A673 (cell line): ENCODE measurements at regions not wholly inside any gene's neighbourhood (a gene's known extent, or its start where the extent isn't known, plus 50 kb on each side); places are given as distances from the start of the nearest gene placed in this dataset.

Source experiments
- BruUV-seq: library from RNA; stranded (reverse); fragments of 400-500 nt; replicated peaks from 2 replicates; lab custom pipeline; 2021; lab: Mats Ljungman, UMichigan
- CTCF ChIA-PET: fragments of 300-600 bp; sonication (Branson Sonifier 250); formaldehyde crosslinking; loops from one replicate; lab custom pipeline; 2022; ENCODE audit warnings: antibody characterized with exemption; lab: Charles Lee
- POLR2A ChIA-PET: fragments of 300-600 bp; sonication (Branson Sonifier 250); formaldehyde crosslinking; loops from one replicate; lab custom pipeline; 2022; ENCODE audit warnings: antibody characterized with exemption; ENCODE audit not compliant: low non-redundant PET; lab: Charles Lee
- DNase-seq: peaks from one replicate; pipeline ENCODE4 v3.0.0-alpha.2; 2015; ENCODE audit warnings: low spot score
- H3K27ac ChIP-seq: fragments of 200-600 bp; sonication (generic); 2 replicates; pipeline ENCODE4 v1.5.1; 2016; ENCODE audit warnings: mixed run types, low read depth, mild to moderate bottlenecking, mixed read lengths, antibody characterized with exemption, low read length; ENCODE audit not compliant: poor library complexity, severe bottlenecking
- H3K27me3 ChIP-seq: fragments of 200-600 bp; sonication (generic); replicated peaks from 2 replicates; pipeline ENCODE4 v1.6.1; 2017; ENCODE audit warnings: mixed run types, low read depth, mild to moderate bottlenecking, mixed read lengths, antibody characterized with exemption, low read length; ENCODE audit not compliant: insufficient read depth, poor library complexity
- H3K36me3 ChIP-seq: fragments of 200-600 bp; sonication (generic); 2 replicates; pipeline ENCODE4 v1.6.1; 2016; ENCODE audit warnings: mixed run types, mild to moderate bottlenecking, mixed read lengths, antibody characterized with exemption, low read length; ENCODE audit not compliant: insufficient read depth, poor library complexity, severe bottlenecking
- H3K4me1 ChIP-seq: fragments of 200-600 bp; sonication (generic); 2 replicates; pipeline ENCODE4 v1.6.1; 2017; ENCODE audit warnings: mixed run types, mild to moderate bottlenecking, mixed read lengths, antibody characterized with exemption, low read length; ENCODE audit not compliant: insufficient read depth, poor library complexity, severe bottlenecking
- H3K4me3 ChIP-seq: fragments of 200-600 bp; sonication (generic); 2 replicates; pipeline ENCODE4 v1.5.1; 2016; ENCODE audit warnings: low read depth, mixed run types, mild to moderate bottlenecking, mixed read lengths, low read length; ENCODE audit not compliant: poor library complexity, severe bottlenecking
- H3K9me3 ChIP-seq: fragments of 200-600 bp; sonication (generic); 2 replicates; pipeline ENCODE4 v1.6.1; 2016; ENCODE audit warnings: mixed run types, low read depth, mild to moderate bottlenecking, mixed read lengths, antibody characterized with exemption, low read length; ENCODE audit not compliant: poor library complexity, severe bottlenecking
- CTCF ChIP-seq: fragments of 300-800, 200-600 bp; sonication (generic); conservative IDR thresholded peaks from 2 replicates; pipeline ENCODE4 v1.5.1; 2017; ENCODE audit warnings: low read depth, mild to moderate bottlenecking, antibody characterized with exemption, low read length, moderate library complexity, mixed read lengths
- EZH2 ChIP-seq: fragments of 200-600 bp; sonication (generic); IDR thresholded peaks from 2 replicates; pipeline ENCODE4 v1.6.1; 2017; ENCODE audit warnings: borderline replicate concordance, low read depth, mild to moderate bottlenecking, mixed read lengths, antibody characterized with exemption, low read length; ENCODE audit not compliant: poor library complexity, severe bottlenecking
- intact Hi-C: fragments of 100-400 bp; cut with micrococcal nuclease; formaldehyde crosslinking; loops from one replicate; pipeline ENCODE4 v1.10.0; 2022; ENCODE audit not compliant: unreplicated experiment

GRCh38 chr10:44511166-44511565 lies 126.3 kb upstream of the CXCL12 start:
- no TSS peak for BruUV-seq
- H3K4me1 ChIP-seq: no peaks in the 10 kb centered on the region
- intact Hi-C loops: loop anchor here (5.0 kb wide), 1 partner anchor 44 kb away; no protein-coding TSS in a partner anchor
- ChIA-PET POLR2A (no interaction called here), CTCF (no interaction called here)
- no peak for TF ChIP-seq EZH2
- TF ChIP-seq CTCF: no peak
- no peak overlapping the region for H3K4me3 ChIP-seq
- H3K9me3 ChIP-seq: no peaks in the 10 kb centered on the region
- no peaks in the 10 kb centered on the region for H3K27me3 ChIP-seq
- no peak overlapping the region for H3K27ac ChIP-seq
- H3K36me3 ChIP-seq: no peaks in the 10 kb centered on the region
- no peak for DNase-seq

- Histone ChIP-seq H3K27ac (no peak overlapping the region), H3K27me3 (no peaks in the 10 kb centered on the region), H3K4me3 (no peak overlapping the region), H3K9me3 (no peaks in the 10 kb centered on the region), H3K4me1 (no peaks in the 10 kb centered on the region), H3K36me3 (no peaks in the 10 kb centered on the region)
- ChIA-PET POLR2A (no interaction called here), CTCF (no interaction called here)
- BruUV-seq: no TSS peak
- TF ChIP-seq CTCF (no peak), EZH2 (no peak)
- intact Hi-C loops: loop anchor here (5.0 kb wide), 1 partner anchor 44 kb away; no protein-coding TSS in a partner anchor
- DNase-seq: no peak
Observed at GRCh38 chr10:44511601-44512000, 126.7 kb upstream of the CXCL12 start.

GRCh38 chr10:44512431-44513022 lies 127.6 kb upstream of the CXCL12 start:
- H3K27ac ChIP-seq: no peak overlapping the region
- intact Hi-C loops: loop anchor here (5.0 kb wide), 1 partner anchor 45 kb away; no protein-coding TSS in a partner anchor
- no peaks in the 10 kb centered on the region for H3K36me3 ChIP-seq
- no peaks in the 10 kb centered on the region for H3K27me3 ChIP-seq
- DNase-seq: no peak
- ChIA-PET CTCF (no interaction called here), POLR2A (no interaction called here)
- no peak overlapping the region for H3K4me3 ChIP-seq
- TF ChIP-seq EZH2 (no peak), CTCF (no peak)
- H3K4me1 ChIP-seq: no peaks in the 10 kb centered on the region
- no TSS peak for BruUV-seq
- H3K9me3 ChIP-seq: no peaks in the 10 kb centered on the region
